Lower leg skin (tissue), 4 donors: ENCODE measurements at regions not wholly inside any gene's neighbourhood (a gene's known extent, or its start where the extent isn't known, plus 50 kb on each side); places are given as distances from the start of the nearest gene placed in this dataset.

Experiments used
- DNase-seq, 2 donors: peaks; one replicate each; pipeline ENCODE4 v3.0.0-alpha.2; 2019; ENCODE audit warnings: low spot score in 2 of 2
- H3K4me3 ChIP-seq: fragments of 200-600 bp; sonication (generic); 2 replicates; pipeline ENCODE4 v1.5.1; 2017; ENCODE audit warnings: mild to moderate bottlenecking, low read depth; ENCODE audit not compliant: poor library complexity, severe bottlenecking
- CTCF ChIP-seq, 3 donors: fragments of 450-650 bp; IDR thresholded peaks; one replicate each; pipeline ENCODE4 v1.5.1; 2016; ENCODE audit warnings: antibody characterized with exemption in 3 of 3, mild to moderate bottlenecking in 3 of 3, moderate library complexity in 2 of 3
- POLR2A ChIP-seq, 2 donors: fragments of 450-650 bp; IDR thresholded peaks; one replicate each; pipeline ENCODE4 v1.6.1; 2016 to 2017; ENCODE audit warnings: antibody characterized with exemption in 2 of 2, mild to moderate bottlenecking in 1 of 2, moderate library complexity in 1 of 2
- WGBS, 2 donors: methylation state at CpG; one replicate each; pipeline ENCODE4 v1.1.5; 2018; 5-methylcytosine and 5-hydroxymethylcytosine counted together
- intact Hi-C: fragments of 100-400 bp; cut with DNase I; formaldehyde crosslinking; loops from one replicate; pipeline ENCODE4 v1.15.0; 2023; ENCODE audit warnings: low total_unique reads

GRCh38 chr1:30037251-30038118 lies 685.9 kb downstream of the MATN1 start:
- intact Hi-C loops, result no loop called here
- 82 to 88% methylated on average over 10 of the region's 10 CpGs for WGBS, 2 donors
- H3K4me3 ChIP-seq, result no peak overlapping the region
- TF ChIP-seq POLR2A (IDR thresholded peaks at IDR 0.05) (no peak), CTCF (IDR thresholded peaks at IDR 0.05) (no peak)
- peak in 1 of 2 donors; percentile 62 for DNase-seq

- intact Hi-C loops, result no loop called here
- no peak for TF ChIP-seq CTCF (IDR thresholded peaks at IDR 0.05)
- TF ChIP-seq POLR2A (IDR thresholded peaks at IDR 0.05), result no peak
Observed at GRCh38 chr1:30036666-30037065, 686.7 kb downstream of the MATN1 start.

GRCh38 chr1:30036229-30036547 lies 687.2 kb downstream of the MATN1 start:
- WGBS, 2 donors, result 82 to 84% methylated on average over 6 of the region's 6 CpGs
- no peak for DNase-seq
- intact Hi-C loops, result no loop called here
- TF ChIP-seq POLR2A (IDR thresholded peaks at IDR 0.05) (no peak), CTCF (IDR thresholded peaks at IDR 0.05) (no peak)
- H3K4me3 ChIP-seq, result no peak overlapping the region

More at GRCh38 chr1:30036666-30037065, 686.7 kb downstream of the MATN1 start:
- no peak overlapping the region for H3K4me3 ChIP-seq
- no peak for DNase-seq

GRCh38 chr1:30035522-30036228 lies 687.7 kb downstream of the MATN1 start:
- intact Hi-C loops, result no loop called here
- no peak for DNase-seq
- WGBS, 2 donors, result 57 to 76% methylated on average over 6 to 7 of the region's 8 CpGs
- TF ChIP-seq POLR2A (IDR thresholded peaks at IDR 0.05) (no peak), CTCF (IDR thresholded peaks at IDR 0.05) (no peak)
- no peak overlapping the region for H3K4me3 ChIP-seq

GRCh38 chr1:30034627-30035521 lies 688.5 kb downstream of the MATN1 start:
- H3K4me3 ChIP-seq, result no peak overlapping the region
- DNase-seq, result no peak
- no peak for TF ChIP-seq POLR2A (IDR thresholded peaks at IDR 0.05)
- intact Hi-C loops, result no loop called here
- WGBS, 2 donors, result 29 to 37% methylated on average over 24 of the region's 24 CpGs
